ENCODE measurements at regions not wholly inside any gene's neighbourhood (a gene's known extent, or its start where the extent isn't known, plus 50 kb on each side); places are given as distances from the start of the nearest gene placed in this dataset.

- peaks cover 14% of the 10 kb centered on the region in 2 experiments for H3K9me3 ChIP-seq (ENCODE audit: insufficient read depth in 2 of 2, low read depth in 1 of 2, low read length in 1 of 2)
- peaks cover 0 to 4% (median 2%) of the 10 kb centered on the region in 4 experiments; a peak in 1 of 7 replicates for H3K4me1 ChIP-seq (replicated peaks in 1 of 4; ENCODE audit: control insufficient read depth in 3 of 4, insufficient read depth in 4 of 4, low read length in 3 of 4)
- no peak overlapping the region for H3K18ac ChIP-seq (ENCODE audit: extremely low read depth, low read length)
- no peak overlapping the region for H3K27ac ChIP-seq (ENCODE audit: low read depth, low read length)
- H2BK5ac ChIP-seq (ENCODE audit: low read depth, low read length): no peak overlapping the region
- no peak overlapping the region for H2BK120ac ChIP-seq (replicated peaks; ENCODE audit: low read depth, low read length)
- no peak for FAIRE-seq
- no peaks in the 10 kb centered on the region for H3K36me3 ChIP-seq (ENCODE audit: control insufficient read depth in 2 of 4, insufficient read depth in 4 of 4, low read length in 3 of 4)
- H4K5ac ChIP-seq (ENCODE audit: insufficient read length, low read depth, low read length): no peak overlapping the region
- H3K4me3 ChIP-seq (ENCODE audit: extremely low read depth in 1 of 4, insufficient read depth in 2 of 4, low read depth in 3 of 4, low read length in 4 of 4): no peak overlapping the region
- no peak overlapping the region for H3K23ac ChIP-seq (ENCODE audit: insufficient read length)
- H3K27me3 ChIP-seq (replicated peaks in 1 of 4; ENCODE audit: control insufficient read depth in 3 of 4, extremely low read depth in 1 of 4, insufficient read depth in 3 of 4, low read length in 3 of 4): no peaks in the 10 kb centered on the region
- ChIA-PET CTCF (ENCODE audit: partially characterized antibody) (interaction anchor here (0.6 to 1.3 kb wide), 4 partner anchors 8 to 352 kb away, joined by 3 to 4 read pairs (median 4); no protein-coding TSS in a partner anchor), POLR2A (ENCODE audit: partially characterized antibody) (no interaction called here)
- H2BK15ac ChIP-seq (ENCODE audit: low read length): no peak overlapping the region
- H4K8ac ChIP-seq (ENCODE audit: extremely low read depth, insufficient read depth, low read length): no peak overlapping the region
- H2AFZ ChIP-seq (ENCODE audit: low read length): no peak overlapping the region
- peaks cover 2% of the 10 kb centered on the region; the same call in 1 of the 2 replicates for H3K23me2 ChIP-seq (ENCODE audit: low read depth, low read length)
- no peak overlapping the region for H3K4me2 ChIP-seq (ENCODE audit: insufficient read depth in 1 of 2, low read depth in 2 of 2, low read length in 2 of 2)
- H2BK12ac ChIP-seq (ENCODE audit: low read depth, low read length): no peak overlapping the region
- DNase-seq (ENCODE audit: low read depth in 1 of 2, low spot score in 2 of 2): no peak
- H3K14ac ChIP-seq (ENCODE audit: insufficient read length): no peak overlapping the region
- H3K79me1 ChIP-seq (ENCODE audit: low read depth, low read length): no peaks in the 10 kb centered on the region
- no peak overlapping the region for H3K4ac ChIP-seq (replicated peaks; ENCODE audit: insufficient read length, low read depth, low read length)
- no peak overlapping the region for H2AK5ac ChIP-seq (ENCODE audit: low read depth, low read length)
- no peak for TF ChIP-seq TAF1 (IDR thresholded peaks at IDR 0.05; ENCODE audit: low read depth, low read length)
- TF ChIP-seq YY1 (IDR thresholded peaks at IDR 0.05; ENCODE audit: low read depth, low read length): no peak
- no peak for TF ChIP-seq TAF7 (optimal IDR thresholded peaks at IDR 0.05; ENCODE audit: borderline replicate concordance, low read depth, low read length)
- no peak for TF ChIP-seq CTCF (IDR thresholded peaks at IDR 0.05; ENCODE audit: control extremely low read depth in 1 of 3, insufficient read depth in 1 of 3, low read depth in 1 of 3, low read length in 3 of 3)
- no peak for TF ChIP-seq SIX5 (IDR thresholded peaks at IDR 0.05; ENCODE audit: low read depth, low read length)
- no peak for TF ChIP-seq SP4 (IDR thresholded peaks at IDR 0.05; ENCODE audit: low read length)
- no peak overlapping the region for H4K91ac ChIP-seq (replicated peaks; ENCODE audit: insufficient read length, low read length)
- no peaks in the 10 kb centered on the region for H3K79me2 ChIP-seq (ENCODE audit: control insufficient read depth in 1 of 2, insufficient read depth in 2 of 2, low read length in 2 of 2)
- no peak overlapping the region for H3K9ac ChIP-seq (replicated peaks in 1 of 4; ENCODE audit: extremely low read depth in 1 of 4, low read depth in 3 of 4, low read length in 3 of 4)
- no peak overlapping the region for H3K56ac ChIP-seq (replicated peaks; ENCODE audit: insufficient read length, low read depth, low read length)
- H2BK20ac ChIP-seq (ENCODE audit: low read length): no peak overlapping the region
- H4K20me1 ChIP-seq (replicated peaks in 1 of 2; ENCODE audit: control insufficient read depth in 1 of 2, insufficient read depth in 2 of 2, low read length in 2 of 2): no peaks in the 10 kb centered on the region
Measured at GRCh38 chr2:6082625-6083018, 390.4 kb downstream of the SOX11 start.

Data from H1 (cell line).